ENCODE measurements at regions not wholly inside any gene's neighbourhood (a gene's known extent, or its start where the extent isn't known, plus 50 kb on each side); places are given as distances from the start of the nearest gene placed in this dataset.

GRCh38 chr2:156088587-156088986 lies 243.9 kb downstream of the NR4A2 start:
- no peak for DNase-seq (ENCODE audit: low read depth in 2 of 2)

- no peak for DNase-seq (ENCODE audit: low read depth in 2 of 2)
Observed at GRCh38 chr2:156087875-156088274, 244.6 kb downstream of the NR4A2 start.

GRCh38 chr2:156083763-156084493 lies 248.6 kb downstream of the NR4A2 start:
- no peak for DNase-seq (ENCODE audit: low read depth in 2 of 2)

GRCh38 chr2:156079845-156080244 lies 252.7 kb downstream of the NR4A2 start:
- DNase-seq (ENCODE audit: low read depth in 2 of 2) = no peak

GRCh38 chr2:156077041-156077742 lies 255.3 kb downstream of the NR4A2 start:
- DNase-seq (ENCODE audit: low read depth in 2 of 2) = no peak

GRCh38 chr2:156065912-156066311 lies 266.6 kb downstream of the NR4A2 start:
- no peak for DNase-seq (ENCODE audit: low read depth in 2 of 2)

GRCh38 chr2:156064540-156064939 lies 268.0 kb downstream of the NR4A2 start:
- DNase-seq (ENCODE audit: low read depth in 2 of 2) = no peak

- no peak for DNase-seq (ENCODE audit: low read depth in 2 of 2)
Observed at GRCh38 chr2:156057647-156058046, 274.9 kb downstream of the NR4A2 start.

- no peak for DNase-seq (ENCODE audit: low read depth in 2 of 2)
Observed at GRCh38 chr2:156054983-156055382, 277.5 kb downstream of the NR4A2 start.

GRCh38 chr2:156046900-156047299 lies 285.6 kb downstream of the NR4A2 start:
- no peak for DNase-seq (ENCODE audit: low read depth in 2 of 2)

- no peak for DNase-seq (ENCODE audit: low read depth in 2 of 2)
Observed at GRCh38 chr2:156042895-156043294, 289.6 kb downstream of the NR4A2 start.

GRCh38 chr2:156038021-156038420 lies 294.5 kb downstream of the NR4A2 start:
- DNase-seq (ENCODE audit: low read depth in 2 of 2) = no peak

- no peak for DNase-seq (ENCODE audit: low read depth in 2 of 2)
Observed at GRCh38 chr2:156037482-156037881, 295.0 kb downstream of the NR4A2 start.

- no peak for DNase-seq (ENCODE audit: low read depth in 2 of 2)
Observed at GRCh38 chr2:156031121-156031520, 301.4 kb downstream of the NR4A2 start.

GRCh38 chr2:156023229-156023869 lies 309.2 kb downstream of the NR4A2 start:
- no peak for DNase-seq (ENCODE audit: low read depth in 2 of 2)

GRCh38 chr2:156021146-156022040 lies 311.1 kb downstream of the NR4A2 start:
- no peak for DNase-seq (ENCODE audit: low read depth in 2 of 2)

GRCh38 chr2:156019341-156019740 lies 313.2 kb downstream of the NR4A2 start:
- DNase-seq (ENCODE audit: low read depth in 2 of 2) = no peak

GRCh38 chr2:156017341-156017885 lies 315.1 kb downstream of the NR4A2 start:
- DNase-seq (ENCODE audit: low read depth in 2 of 2) = no peak

- no peak for DNase-seq (ENCODE audit: low read depth in 2 of 2)
Observed at GRCh38 chr2:156009293-156009692, 323.2 kb downstream of the NR4A2 start.

- no peak for DNase-seq (ENCODE audit: low read depth in 2 of 2)
Observed at GRCh38 chr2:156006721-156007618, 325.6 kb downstream of the NR4A2 start.

Data from dermis microvascular lymphatic vessel endothelial cell (primary cell).